Neutrophil (primary cell): ENCODE measurements at regions not wholly inside any gene's neighbourhood (a gene's known extent, or its start where the extent isn't known, plus 50 kb on each side); places are given as distances from the start of the nearest gene placed in this dataset.
"Not testable (repeated sequence)": the region's sequence is repeated elsewhere in the genome, so short reads cannot be mapped to it uniquely, and the experiment has no call there.

Experiments
- H3K27ac ChIP-seq: fragments of 200-600 bp; sonication (generic); 2 replicates; pipeline ENCODE4 v1.5.1; 2016; ENCODE audit warnings: mild to moderate bottlenecking, moderate library complexity
- H3K27me3 ChIP-seq: fragments of 200-600 bp; sonication (generic); 2 replicates; pipeline ENCODE4 v1.6.0; 2016; ENCODE audit warnings: mild to moderate bottlenecking
- H3K36me3 ChIP-seq: fragments of 200-600 bp; sonication (generic); 2 replicates; pipeline ENCODE4 v1.5.1; 2017
- H3K4me1 ChIP-seq, 2 experiments: fragments of 200-600 bp in 1 of 2; sonication (generic) in 1 of 2; 1 replicate in 1 of 2; 2 replicates in 1 of 2; pipeline versions ENCODE4 v1.5.1 to v1.6.1; 2013 to 2016; ENCODE audit warnings: low read depth in 1 of 2, low read length in 1 of 2, mild to moderate bottlenecking in 1 of 2, moderate library complexity in 1 of 2; ENCODE audit not compliant: control insufficient read depth in 1 of 2, insufficient read depth in 1 of 2
- H3K4me3 ChIP-seq, 2 experiments: fragments of 200-600 bp in 1 of 2; sonication (generic) in 1 of 2; 1 replicate in 1 of 2; 2 replicates in 1 of 2; pipeline ENCODE4 v1.5.1; 2013 to 2016; ENCODE audit warnings: low read depth in 1 of 2, low read length in 1 of 2, mild to moderate bottlenecking in 1 of 2, moderate library complexity in 1 of 2
- H3K9me3 ChIP-seq: fragments of 200-600 bp; sonication (generic); 2 replicates; pipeline ENCODE4 v1.5.1; 2016
- CTCF ChIP-seq: fragments of 200-600 bp; sonication (generic); IDR thresholded peaks from 2 replicates; pipeline ENCODE4 v1.5.1; 2016; ENCODE audit warnings: antibody characterized with exemption

- H3K27ac ChIP-seq = no peak overlapping the region
- H3K36me3 ChIP-seq = no peaks in the 10 kb centered on the region
- H3K9me3 ChIP-seq = peaks cover 4% of the 10 kb centered on the region
- TF ChIP-seq CTCF = no peak
- H3K4me3 ChIP-seq = no peak overlapping the region
- H3K4me1 ChIP-seq = no peaks in the 10 kb centered on the region
- H3K27me3 ChIP-seq = no peaks in the 10 kb centered on the region
Measured at GRCh38 chr12:46698003-46698402, 127.8 kb downstream of the SLC38A4 start.

- Histone ChIP-seq H3K4me1 (no peaks in the 10 kb centered on the region), H3K27ac (no peak overlapping the region), H3K4me3 (no peak overlapping the region), H3K9me3 (peaks cover 4% of the 10 kb centered on the region), H3K36me3 (no peaks in the 10 kb centered on the region), H3K27me3 (no peaks in the 10 kb centered on the region)
- TF ChIP-seq CTCF = no peak
Measured at GRCh38 chr12:46693518-46693917, 132.3 kb downstream of the SLC38A4 start.

- Histone ChIP-seq H3K27ac (no peak overlapping the region), H3K9me3 (peaks cover 4% of the 10 kb centered on the region), H3K27me3 (no peaks in the 10 kb centered on the region), H3K4me3 (no peak overlapping the region), H3K36me3 (no peaks in the 10 kb centered on the region), H3K4me1 (no peaks in the 10 kb centered on the region)
- no peak for TF ChIP-seq CTCF
Measured at GRCh38 chr12:46693034-46693433, 132.8 kb downstream of the SLC38A4 start.

- Histone ChIP-seq H3K9me3 (peaks cover 4% of the 10 kb centered on the region), H3K27me3 (no peaks in the 10 kb centered on the region), H3K27ac (no peak overlapping the region), H3K4me3 (no peak overlapping the region), H3K36me3 (no peaks in the 10 kb centered on the region), H3K4me1 (no peaks in the 10 kb centered on the region)
- no peak for TF ChIP-seq CTCF
Measured at GRCh38 chr12:46692606-46693005, 133.2 kb downstream of the SLC38A4 start.

- Histone ChIP-seq H3K27ac (no peak overlapping the region), H3K4me3 (no peak overlapping the region), H3K9me3 (no peaks in the 10 kb centered on the region), H3K36me3 (no peaks in the 10 kb centered on the region), H3K27me3 (no peaks in the 10 kb centered on the region), H3K4me1 (no peaks in the 10 kb centered on the region)
- TF ChIP-seq CTCF = no peak
Measured at GRCh38 chr12:46686267-46686942, 139.4 kb downstream of the SLC38A4 start.

GRCh38 chr12:46684243-46684642 is 141.6 kb downstream of the SLC38A4 start:
- not testable (repeated sequence) for H3K36me3 ChIP-seq, H3K27ac ChIP-seq, H3K9me3 ChIP-seq, H3K4me3 ChIP-seq, H3K4me1 ChIP-seq, H3K27me3 ChIP-seq
